Heart right ventricle (tissue), 16 donors: ENCODE measurements at regions not wholly inside any gene's neighbourhood (a gene's known extent, or its start where the extent isn't known, plus 50 kb on each side); places are given as distances from the start of the nearest gene placed in this dataset.

Experiments
- ATAC-seq, 8 donors: fragments of 200-7000 bp; cut with Tn5 transposase; one replicate each; pipeline ENCODE4 v1.9.1; 2020; ENCODE audit warnings: mild to moderate bottlenecking in 8 of 8, moderate library complexity in 8 of 8, moderate number of reproducible peaks in 1 of 8
- DNase-seq, 2 donors: peaks; one replicate each; pipeline ENCODE4 v3.0.0-alpha.2; 2020
- H3K27ac ChIP-seq, 10 donors: fragments of 200-600 bp; sonication (generic) in 2 of 10; one replicate each; pipeline versions ENCODE4 v1.5.0 to v1.8.0; 2020 to 2022; ENCODE audit warnings: mild to moderate bottlenecking in 3 of 10
- H3K27me3 ChIP-seq, 7 donors: fragments of 200-600 bp; one replicate each; pipeline ENCODE4 v1.8.0; 2021 to 2022; ENCODE audit warnings: mild to moderate bottlenecking in 2 of 7
- H3K36me3 ChIP-seq, 9 donors: fragments of 200-600 bp; sonication (generic) in 1 of 9; one replicate each; pipeline versions ENCODE4 v1.5.0 to v1.8.0; 2020 to 2022; ENCODE audit warnings: mild to moderate bottlenecking in 2 of 9
- H3K4me1 ChIP-seq, 9 donors: fragments of 200-600 bp; sonication (generic) in 1 of 9; one replicate each; pipeline versions ENCODE4 v1.5.0 to v1.8.0; 2020 to 2022; ENCODE audit warnings: mild to moderate bottlenecking in 4 of 9
- H3K4me3 ChIP-seq, 10 donors: fragments of 200-600 bp; sonication (generic) in 2 of 10; one replicate each; pipeline versions ENCODE4 v1.5.0 to v1.8.0; 2020 to 2022; ENCODE audit warnings: mild to moderate bottlenecking in 7 of 10, moderate library complexity in 2 of 10
- H3K9me3 ChIP-seq, 11 donors: fragments of 200-600 bp in 10 of 11; sonication (generic) in 2 of 11; one replicate each; pipeline versions ENCODE4 v1.5.0 to v1.8.0; 2013 to 2022; ENCODE audit warnings: mild to moderate bottlenecking in 2 of 11, control low read depth in 1 of 11, moderate library complexity in 1 of 11
- CTCF ChIP-seq, 9 donors: fragments of 200-600 bp; sonication (generic) in 2 of 9; IDR thresholded peaks; one replicate each; pipeline versions ENCODE4 v1.5.0 to v1.8.0; 2021 to 2022; ENCODE audit warnings: antibody characterized with exemption in 9 of 9, mild to moderate bottlenecking in 5 of 9, moderate library complexity in 1 of 9
- WGBS, 2 donors: extraction: QIAGEN DNeasy Blood & Tissue Kit; methylation state at CpG; one replicate each; pipeline ENCODE4 v1.1.7; 2013; ENCODE audit warnings: inconsistent platforms in 1 of 2; 5-methylcytosine and 5-hydroxymethylcytosine counted together
- intact Hi-C, 10 donors: fragments of 100-400 bp; cut with DNase I; formaldehyde crosslinking; loops; one replicate each; pipeline versions ENCODE4 v1.11.1 to v1.14.2; 2022
- donor health status: Arrhythmogenic right ventricular cardiomyopathy.
- donor health status: ischemic (EF 13 %, LVEDD 7.1; RV severe dilation, severe dysfunction).
- donor health status: healthy with polysubstance abuse.
- donor health status: DM: no; HTN: yes; CAD: no.
- donor health status: DM: no; HTN: no; CAD: no.
- donor health status: ischemic (EF 25% LVEDD 6.9; RV normal size, moderate dysfunction).
- donor health status: ischemic (EF 25% LVEDD 5.7; RV mildly dilated, moderate dysfunction).
- donor health status: healthy.
- donor health status: DM: yes; HTN: yes; CAD: no.
- donor health status: Ischemic cardiomyopathy.
- donor health status: ischemic (EF 35%, LVEDD 5.7; RV mildly dilated, moderate dysfunction).
- donor health status: nonischemic (EF 11% LVEDD 7.7; RV severe dilation, severe dysfunction).
- donor health status: DM: yes; HTN: yes; CAD: no.
- donor health status: PGD.
- donor health status: ischemic (EF 29% LVEDD 5.4; RV normal size, mild dysfunction).
- donor health status: nonischemic (EF 23%, LVEDD 6.1; RV moderate dilation, normal function).

GRCh38 chr3:72597756-72598195 lies 250.5 kb downstream of the SHQ1 start:
- no peak for DNase-seq
- intact Hi-C loops, result no loop called here
- Histone ChIP-seq H3K27me3 (peaks cover 0 to 7% (median 0%) of the 10 kb centered on the region in 7 donors), H3K4me3 (no peak overlapping the region), H3K36me3 (no peaks in the 10 kb centered on the region), H3K9me3 (no peaks in the 10 kb centered on the region), H3K4me1 (peaks cover 0 to 9% (median 0%) of the 10 kb centered on the region in 9 donors), H3K27ac (no peak overlapping the region)
- 47 to 49% methylated on average over 5 of the region's 5 CpGs for WGBS, 2 donors
- TF ChIP-seq CTCF (IDR thresholded peaks at IDR 0.05), result no peak
- no peak for ATAC-seq

- Histone ChIP-seq H3K9me3 (no peaks in the 10 kb centered on the region), H3K27me3 (peaks cover 0 to 7% (median 0%) of the 10 kb centered on the region in 7 donors), H3K4me3 (no peak overlapping the region), H3K36me3 (no peaks in the 10 kb centered on the region), H3K4me1 (peaks cover 0 to 9% (median 0%) of the 10 kb centered on the region in 9 donors), H3K27ac (no peak overlapping the region)
- no peak for TF ChIP-seq CTCF (IDR thresholded peaks at IDR 0.05)
- intact Hi-C loops, result no loop called here
- no peak for ATAC-seq
- DNase-seq, result no peak
Measured at GRCh38 chr3:72597043-72597442, 251.2 kb downstream of the SHQ1 start.

GRCh38 chr3:72595927-72596610 lies 252.2 kb downstream of the SHQ1 start:
- Histone ChIP-seq H3K36me3 (no peaks in the 10 kb centered on the region), H3K4me3 (no peak overlapping the region), H3K27me3 (peaks cover 0 to 7% (median 0%) of the 10 kb centered on the region in 7 donors), H3K4me1 (peaks cover 0 to 13% (median 4%) of the 10 kb centered on the region in 9 donors), H3K9me3 (no peaks in the 10 kb centered on the region), H3K27ac (no peak overlapping the region)
- intact Hi-C loops, result no loop called here
- DNase-seq, result no peak
- ATAC-seq, result no peak
- 91 to 95% methylated on average over 7 of the region's 7 CpGs for WGBS, 2 donors
- no peak for TF ChIP-seq CTCF (IDR thresholded peaks at IDR 0.05)

GRCh38 chr3:72595376-72595775 lies 252.9 kb downstream of the SHQ1 start:
- Histone ChIP-seq H3K27me3 (peaks cover 0 to 7% (median 0%) of the 10 kb centered on the region in 7 donors), H3K27ac (no peak overlapping the region), H3K4me1 (peaks cover 0 to 17% (median 4%) of the 10 kb centered on the region in 9 donors), H3K36me3 (no peaks in the 10 kb centered on the region), H3K9me3 (no peaks in the 10 kb centered on the region), H3K4me3 (no peak overlapping the region)
- WGBS, 2 donors, result 68 to 74% methylated on average over 4 of the region's 4 CpGs
- DNase-seq, result no peak
- intact Hi-C loops, result no loop called here
- no peak for TF ChIP-seq CTCF (IDR thresholded peaks at IDR 0.05)
- no peak for ATAC-seq
